ENCODE measurements at regions not wholly inside any gene's neighbourhood (a gene's known extent, or its start where the extent isn't known, plus 50 kb on each side); places are given as distances from the start of the nearest gene placed in this dataset.

DNA sequence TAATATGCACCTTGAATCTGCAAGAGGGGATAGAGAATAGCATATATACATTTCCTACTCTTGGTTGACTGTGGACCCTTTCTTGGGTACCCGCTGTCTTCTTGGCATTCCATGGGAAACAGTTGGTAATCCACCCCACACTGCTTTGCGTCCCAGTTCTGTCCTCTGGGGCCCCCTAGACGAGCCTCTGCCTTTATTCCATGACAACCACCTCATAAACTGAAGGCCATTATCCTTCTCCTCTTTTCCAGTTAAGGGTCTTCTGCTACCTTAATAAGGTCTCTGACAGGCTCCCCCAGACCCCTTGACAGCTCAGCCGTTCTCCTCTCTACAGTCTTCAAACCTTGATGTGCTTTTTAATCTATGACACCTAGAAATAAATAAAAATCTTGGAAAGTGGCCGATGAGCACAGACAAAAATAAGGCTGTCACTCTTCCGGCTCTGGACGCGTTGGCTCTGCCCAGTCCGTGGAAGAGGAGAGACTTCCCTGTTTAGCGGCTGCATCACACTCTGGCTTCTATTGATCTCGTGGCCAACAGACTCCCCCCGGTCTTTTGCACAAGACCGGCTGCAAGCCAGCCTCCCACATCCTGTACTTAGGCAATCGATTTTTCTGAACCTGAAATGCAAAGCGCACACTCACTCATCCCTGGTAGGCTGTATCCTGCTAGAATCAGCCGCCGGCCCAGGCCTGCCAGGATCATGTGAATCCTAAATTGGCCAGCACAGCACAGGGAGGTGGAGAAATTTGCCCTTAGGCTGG lies 251.0 kb upstream of the TLE3 start:
- H3K4ac ChIP-seq (replicated peaks; ENCODE audit: insufficient read length, low read depth, low read length), result no peak overlapping the region
- no peak overlapping the region for H3K4me3 ChIP-seq (ENCODE audit: extremely low read depth in 1 of 4, insufficient read depth in 2 of 4, low read depth in 3 of 4, low read length in 4 of 4)
- H3K23me2 ChIP-seq (ENCODE audit: low read depth, low read length), result no peaks in the 10 kb centered on the region
- H2BK5ac ChIP-seq (ENCODE audit: low read depth, low read length), result no peak overlapping the region
- no peak overlapping the region for H2BK15ac ChIP-seq (ENCODE audit: low read length)
- H4K5ac ChIP-seq (ENCODE audit: insufficient read length, low read depth, low read length), result no peak overlapping the region
- H4K8ac ChIP-seq (ENCODE audit: extremely low read depth, insufficient read depth, low read length), result no peak overlapping the region
- no peak for TF ChIP-seq USF2 (IDR thresholded peaks at IDR 0.05; ENCODE audit: low read length)
- TF ChIP-seq RBBP5 (IDR thresholded peaks at IDR 0.05; ENCODE audit: borderline replicate concordance, low read depth, low read length), result no peak
- TF ChIP-seq GTF2F1 (IDR thresholded peaks at IDR 0.05; ENCODE audit: borderline replicate concordance, low read depth, low read length), result no peak
- TF ChIP-seq CBX5 (IDR thresholded peaks at IDR 0.05; ENCODE audit: low read depth, low read length), result no peak
- no peak for TF ChIP-seq JUN (IDR thresholded peaks at IDR 0.05; ENCODE audit: low read depth, low read length)
- no peak for TF ChIP-seq RXRA (IDR thresholded peaks at IDR 0.05; ENCODE audit: insufficient read depth, low read depth, low read length)
- TF ChIP-seq NANOG (IDR thresholded peaks at IDR 0.05; ENCODE audit: insufficient read depth, low read depth, low read length, poor library complexity, severe bottlenecking), result no peak
- no peak for TF ChIP-seq RAD21 (IDR thresholded peaks at IDR 0.05 in 1 of 2, conservative IDR thresholded peaks at IDR 0.05 in 1 of 2; ENCODE audit: low read depth in 2 of 2, low read length in 2 of 2)
- TF ChIP-seq SIX5 (IDR thresholded peaks at IDR 0.05; ENCODE audit: low read depth, low read length), result no peak
- no peak overlapping the region for H2AFZ ChIP-seq (ENCODE audit: low read length)
- ChIA-PET CTCF (ENCODE audit: partially characterized antibody) (interaction anchor here (1.1 kb wide), 1 partner anchor 118 kb away, joined by 3 read pairs; no protein-coding TSS in a partner anchor), POLR2A (ENCODE audit: partially characterized antibody) (no interaction called here)
- H4K20me1 ChIP-seq (replicated peaks in 1 of 2; ENCODE audit: control insufficient read depth in 1 of 2, insufficient read depth in 2 of 2, low read length in 2 of 2), result peaks cover 0 to 2% of the 10 kb centered on the region in 2 experiments
- no peak for FAIRE-seq
- H3K79me1 ChIP-seq (ENCODE audit: low read depth, low read length), result no peaks in the 10 kb centered on the region
- DNase-seq (ENCODE audit: low read depth in 1 of 2, low spot score in 2 of 2), result no peak
- no peak overlapping the region for H3K56ac ChIP-seq (replicated peaks; ENCODE audit: insufficient read length, low read depth, low read length)
- H3K14ac ChIP-seq (ENCODE audit: insufficient read length), result no peak overlapping the region
- no peak overlapping the region for H3K4me2 ChIP-seq (ENCODE audit: insufficient read depth in 1 of 2, low read depth in 2 of 2, low read length in 2 of 2)
- H3K4me1 ChIP-seq (replicated peaks in 1 of 4; ENCODE audit: control insufficient read depth in 3 of 4, insufficient read depth in 4 of 4, low read length in 3 of 4), result peaks cover 0 to 3% (median 0%) of the 10 kb centered on the region in 4 experiments; a peak in 1 of 7 replicates
- no peak overlapping the region for H2BK20ac ChIP-seq (ENCODE audit: low read length)
- H3K9ac ChIP-seq (replicated peaks in 1 of 4; ENCODE audit: extremely low read depth in 1 of 4, low read depth in 3 of 4, low read length in 3 of 4), result no peak overlapping the region
- no peak overlapping the region for H2AK5ac ChIP-seq (ENCODE audit: low read depth, low read length)
- no peak overlapping the region for H2BK120ac ChIP-seq (replicated peaks; ENCODE audit: low read depth, low read length)
- no peak overlapping the region for H2BK12ac ChIP-seq (ENCODE audit: low read depth, low read length)
- H3K23ac ChIP-seq (ENCODE audit: insufficient read length), result no peak overlapping the region
- H3K27me3 ChIP-seq (replicated peaks in 1 of 4; ENCODE audit: control insufficient read depth in 3 of 4, extremely low read depth in 1 of 4, insufficient read depth in 3 of 4, low read length in 3 of 4), result no peaks in the 10 kb centered on the region
- H3K18ac ChIP-seq (ENCODE audit: extremely low read depth, low read length), result no peak overlapping the region
- no peaks in the 10 kb centered on the region for H3K36me3 ChIP-seq (ENCODE audit: control insufficient read depth in 2 of 4, insufficient read depth in 4 of 4, low read length in 3 of 4)
- H4K91ac ChIP-seq (replicated peaks; ENCODE audit: insufficient read length, low read length), result no peak overlapping the region
- 82% methylated on average over 17 of the region's 17 CpGs; no CpG with 5 or more reads in 1 of the 2 experiments for WGBS, 2 experiments (ENCODE audit: extremely low coverage in 1 of 2, insufficient coverage in 1 of 2, insufficient read length in 1 of 2, insufficient replicate concordance in 2 of 2, low coverage in 1 of 2, low lambda C conversion rate in 2 of 2, missing lambda C conversion rate in 1 of 2)
- H3K27ac ChIP-seq (ENCODE audit: low read depth, low read length), result no peak overlapping the region
- H3K79me2 ChIP-seq (ENCODE audit: control insufficient read depth in 1 of 2, insufficient read depth in 2 of 2, low read length in 2 of 2), result no peaks in the 10 kb centered on the region
- H3K9me3 ChIP-seq (ENCODE audit: insufficient read depth in 2 of 2, low read depth in 1 of 2, low read length in 1 of 2), result no peaks in the 10 kb centered on the region

All from H1 (cell line).